Endodermal cell (in vitro differentiated cells): ENCODE measurements at regions not wholly inside any gene's neighbourhood (a gene's known extent, or its start where the extent isn't known, plus 50 kb on each side); places are given as distances from the start of the nearest gene placed in this dataset.

ENCODE experiments used
- DNase-seq: peaks from one replicate; pipeline ENCODE4 v3.0.0-alpha.2; 2017
- H3K27ac ChIP-seq: 2 replicates; pipeline ENCODE4 v1.5.1; 2013; ENCODE audit warnings: mild to moderate bottlenecking, low read depth, low read length, moderate library complexity
- H3K27me3 ChIP-seq: 2 replicates; pipeline ENCODE4 v1.6.1; 2013; ENCODE audit warnings: mild to moderate bottlenecking, low read length, moderate library complexity; ENCODE audit not compliant: insufficient read depth, control insufficient read depth, poor library complexity, severe bottlenecking
- H3K36me3 ChIP-seq: 2 replicates; pipeline ENCODE4 v1.7.0; 2013; ENCODE audit warnings: mild to moderate bottlenecking, low read length, moderate library complexity; ENCODE audit not compliant: control insufficient read depth, insufficient read depth
- H3K4me1 ChIP-seq: one replicate; pipeline ENCODE4 v1.7.0; 2013; ENCODE audit warnings: low read length; ENCODE audit not compliant: control insufficient read depth, insufficient read depth
- H3K4me3 ChIP-seq: 2 replicates; pipeline ENCODE4 v1.5.1; 2013; ENCODE audit warnings: mild to moderate bottlenecking, low read length, moderate library complexity
- H3K9ac ChIP-seq: 2 replicates; pipeline ENCODE4 v1.6.1; 2013; ENCODE audit warnings: mild to moderate bottlenecking, low read length, moderate library complexity; ENCODE audit not compliant: poor library complexity, severe bottlenecking; ENCODE audit errors: extremely low read depth
- H3K9me3 ChIP-seq: 2 replicates; pipeline ENCODE4 v1.6.1; 2013; ENCODE audit warnings: mild to moderate bottlenecking, low read length, moderate library complexity; ENCODE audit not compliant: control insufficient read depth
- H3K27ac Mint-ChIP-seq: 2 replicates; pipeline ENCODE4 v1.8.0; 2020; ENCODE audit warnings: mixed read lengths
- H3K27me3 Mint-ChIP-seq: 2 replicates; pipeline ENCODE4 v1.8.0; 2021; ENCODE audit warnings: mild to moderate bottlenecking, mixed read lengths; ENCODE audit not compliant: insufficient read depth
- H3K36me3 Mint-ChIP-seq: 2 replicates; pipeline ENCODE4 v1.8.0; 2020; ENCODE audit warnings: low read depth, mixed read lengths
- H3K4me1 Mint-ChIP-seq: 2 replicates; pipeline ENCODE4 v1.8.0; 2020; ENCODE audit warnings: mixed read lengths
- H3K4me3 Mint-ChIP-seq: 2 replicates; pipeline ENCODE4 v1.8.0; 2020; ENCODE audit warnings: mild to moderate bottlenecking, moderate library complexity, mixed read lengths
- H3K9me3 Mint-ChIP-seq: 2 replicates; pipeline ENCODE4 v1.8.0; 2020; ENCODE audit warnings: mild to moderate bottlenecking, mixed read lengths
- WGBS, 2 experiments: methylation state at CpG; one replicate each; pipeline versions ENCODE4 v1.1.5 to v1.1.7; 2013; ENCODE audit warnings: missing lambda C conversion rate in 2 of 2, mixed read lengths in 1 of 2; ENCODE audit not compliant: insufficient coverage in 1 of 2, insufficient read length in 1 of 2; 5-methylcytosine and 5-hydroxymethylcytosine counted together
- TF ChIP-seq, protein P1 (sequence below): fragments of 200-600 bp; sonication (generic); conservative IDR thresholded peaks from 2 replicates; pipeline ENCODE4 v1.5.0; 2021; ENCODE audit warnings: antibody characterized with exemption, mild to moderate bottlenecking

DNA sequence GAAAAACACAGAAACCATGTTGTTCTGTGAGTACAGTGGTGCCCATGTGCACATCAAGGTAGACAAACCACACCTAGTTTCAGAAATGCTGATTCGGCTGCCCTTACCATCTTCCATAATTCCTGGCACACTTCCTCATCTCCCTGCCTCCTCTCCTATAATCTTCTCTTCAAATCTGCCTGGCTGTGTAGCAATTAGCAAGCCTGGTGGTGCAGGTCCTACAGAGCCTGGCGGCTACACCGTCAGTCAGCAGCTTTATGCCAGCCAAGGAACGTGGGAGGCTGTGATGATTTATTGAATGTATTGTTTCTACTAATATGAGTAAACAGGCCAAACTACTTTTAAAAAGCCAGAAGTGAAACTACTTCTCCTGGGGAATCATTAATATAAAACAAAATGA lies 106.8 kb downstream of the SEMA6D start:
- H3K27ac ChIP-seq, result no peak overlapping the region
- WGBS, 2 experiments, result 94% methylated on average over 4 of the region's 4 CpGs; no CpG with 5 or more reads in 1 of the 2 experiments
- DNase-seq, result no peak
- H3K27me3 ChIP-seq, result no peaks in the 10 kb centered on the region
- Mint-ChIP-seq H3K4me3 (no peak overlapping the region), H3K9me3 (peaks cover 5% of the 10 kb centered on the region), H3K4me1 (peaks cover 25% of the 10 kb centered on the region), H3K27ac (no peak overlapping the region), H3K27me3 (no peaks in the 10 kb centered on the region), H3K36me3 (peaks cover 5% of the 10 kb centered on the region)
- H3K4me3 ChIP-seq, result no peak overlapping the region
- peaks cover 7% of the 10 kb centered on the region for H3K9me3 ChIP-seq
- TF ChIP-seq, protein P1, sequence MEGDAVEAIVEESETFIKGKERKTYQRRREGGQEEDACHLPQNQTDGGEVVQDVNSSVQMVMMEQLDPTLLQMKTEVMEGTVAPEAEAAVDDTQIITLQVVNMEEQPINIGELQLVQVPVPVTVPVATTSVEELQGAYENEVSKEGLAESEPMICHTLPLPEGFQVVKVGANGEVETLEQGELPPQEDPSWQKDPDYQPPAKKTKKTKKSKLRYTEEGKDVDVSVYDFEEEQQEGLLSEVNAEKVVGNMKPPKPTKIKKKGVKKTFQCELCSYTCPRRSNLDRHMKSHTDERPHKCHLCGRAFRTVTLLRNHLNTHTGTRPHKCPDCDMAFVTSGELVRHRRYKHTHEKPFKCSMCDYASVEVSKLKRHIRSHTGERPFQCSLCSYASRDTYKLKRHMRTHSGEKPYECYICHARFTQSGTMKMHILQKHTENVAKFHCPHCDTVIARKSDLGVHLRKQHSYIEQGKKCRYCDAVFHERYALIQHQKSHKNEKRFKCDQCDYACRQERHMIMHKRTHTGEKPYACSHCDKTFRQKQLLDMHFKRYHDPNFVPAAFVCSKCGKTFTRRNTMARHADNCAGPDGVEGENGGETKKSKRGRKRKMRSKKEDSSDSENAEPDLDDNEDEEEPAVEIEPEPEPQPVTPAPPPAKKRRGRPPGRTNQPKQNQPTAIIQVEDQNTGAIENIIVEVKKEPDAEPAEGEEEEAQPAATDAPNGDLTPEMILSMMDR, result no peak
- H3K4me1 ChIP-seq, result no peaks in the 10 kb centered on the region
- no peaks in the 10 kb centered on the region for H3K36me3 ChIP-seq
- no peak overlapping the region for H3K9ac ChIP-seq

DNA sequence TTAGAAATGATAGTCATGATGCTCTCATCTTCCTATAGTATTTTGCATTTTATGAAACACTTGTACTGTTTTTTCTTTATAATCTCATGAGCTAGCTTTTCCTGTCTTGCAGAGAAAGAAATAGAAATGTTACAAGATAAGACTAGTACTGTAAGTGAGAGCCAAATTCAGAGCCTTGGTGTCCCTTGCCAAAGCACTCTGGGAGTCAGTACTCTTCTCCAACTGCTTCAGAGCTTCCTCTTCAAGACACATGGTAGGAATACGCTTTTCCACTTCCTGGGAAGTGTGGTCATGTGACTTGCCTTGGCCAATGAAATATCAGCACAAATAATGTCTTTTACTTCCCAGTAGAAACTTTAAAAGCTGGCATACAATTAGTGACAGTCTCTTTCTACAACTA lies 112.4 kb downstream of the SEMA6D start:
- H3K36me3 ChIP-seq, result no peaks in the 10 kb centered on the region
- Mint-ChIP-seq H3K4me3 (no peak overlapping the region), H3K36me3 (peaks cover 5% of the 10 kb centered on the region), H3K27ac (no peak overlapping the region), H3K9me3 (peaks cover 15% of the 10 kb centered on the region), H3K27me3 (peaks cover 2% of the 10 kb centered on the region), H3K4me1 (peaks cover 9% of the 10 kb centered on the region)
- 89 to 91% methylated on average over 1 of the region's 1 CpG for WGBS, 2 experiments
- no peak overlapping the region for H3K9ac ChIP-seq
- H3K9me3 ChIP-seq, result peaks cover 15% of the 10 kb centered on the region
- no peak overlapping the region for H3K27ac ChIP-seq
- DNase-seq, result no peak
- no peaks in the 10 kb centered on the region for H3K27me3 ChIP-seq
- H3K4me1 ChIP-seq, result no peaks in the 10 kb centered on the region
- TF ChIP-seq, protein P1, result no peak
- no peak overlapping the region for H3K4me3 ChIP-seq

DNA sequence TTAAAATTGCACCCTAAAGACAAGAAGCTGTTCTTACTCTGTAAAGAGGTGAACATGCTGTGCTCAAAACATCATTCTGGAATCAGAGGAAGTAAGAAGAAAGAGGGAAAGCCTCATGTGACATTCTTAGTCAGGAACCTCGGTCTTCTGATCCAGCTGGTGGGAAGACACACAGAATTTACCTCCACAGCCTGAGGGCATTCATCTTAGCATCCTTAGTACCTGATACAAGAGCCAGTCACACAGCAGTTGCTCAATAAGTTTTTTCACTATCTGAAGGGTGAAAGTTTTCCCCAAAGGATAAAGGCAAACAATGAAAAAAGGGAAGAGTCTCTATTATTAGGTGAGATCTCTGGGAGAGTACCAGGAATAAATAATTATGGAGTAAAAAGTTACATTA lies 116.8 kb downstream of the SEMA6D start:
- H3K27me3 Mint-ChIP-seq, result peaks cover 6% of the 10 kb centered on the region
- Histone ChIP-seq H3K9ac (no peak overlapping the region), H3K4me3 (no peak overlapping the region), H3K9me3 (peaks cover 25% of the 10 kb centered on the region), H3K36me3 (no peaks in the 10 kb centered on the region), H3K27me3 (no peaks in the 10 kb centered on the region), H3K4me1 (no peaks in the 10 kb centered on the region), H3K27ac (no peak overlapping the region)
- H3K36me3 Mint-ChIP-seq, result no peaks in the 10 kb centered on the region
- TF ChIP-seq, protein P1, result no peak
- WGBS, 2 experiments, result 80 to 96% methylated on average over 1 of the region's 1 CpG
- no peak for DNase-seq
- no peaks in the 10 kb centered on the region for H3K4me1 Mint-ChIP-seq
- H3K4me3 Mint-ChIP-seq, result no peak overlapping the region
- peaks cover 27% of the 10 kb centered on the region for H3K9me3 Mint-ChIP-seq
- H3K27ac Mint-ChIP-seq, result no peak overlapping the region
